WTC11 (cell line): ENCODE measurements at regions not wholly inside any gene's neighbourhood (a gene's known extent, or its start where the extent isn't known, plus 50 kb on each side); places are given as distances from the start of the nearest gene placed in this dataset.

Source experiments
- ATAC-seq: fragments of 200-7000 bp; cut with Tn5 transposase; 2 replicates; pipeline ENCODE4 v1.10.0; 2021; ENCODE audit warnings: mild to moderate bottlenecking, moderate library complexity
- CTCF ChIA-PET: fragments of 300-600 bp; sonication (Branson Sonifier 250); formaldehyde crosslinking; loops from one replicate; lab custom pipeline; 2021; ENCODE audit warnings: antibody characterized with exemption; lab: Charles Lee
- POLR2A ChIA-PET: fragments of 350-600 bp; sonication (Branson Sonifier 250); formaldehyde crosslinking; loops from one replicate; lab custom pipeline; 2021; ENCODE audit warnings: antibody characterized with exemption; lab: Charles Lee
- DNase-seq: peaks from one replicate; pipeline ENCODE4 v3.0.0; 2021; ENCODE audit warnings: low spot score
- H3K27ac Mint-ChIP-seq: 2 replicates; pipeline ENCODE4 v1.8.0; 2021; ENCODE audit warnings: mixed read lengths
- H3K27me3 Mint-ChIP-seq: 2 replicates; pipeline ENCODE4 v1.8.0; 2021; ENCODE audit warnings: low read depth, mild to moderate bottlenecking, moderate library complexity, mixed read lengths
- H3K36me3 Mint-ChIP-seq: 2 replicates; pipeline ENCODE4 v1.8.0; 2021; ENCODE audit warnings: mixed read lengths
- H3K4me1 Mint-ChIP-seq: 2 replicates; pipeline ENCODE4 v1.8.0; 2022; ENCODE audit warnings: mixed read lengths
- H3K4me3 Mint-ChIP-seq: 2 replicates; pipeline ENCODE4 v1.8.0; 2021; ENCODE audit warnings: mild to moderate bottlenecking, moderate library complexity, mixed read lengths
- H3K9me3 Mint-ChIP-seq: 2 replicates; pipeline ENCODE4 v1.8.0; 2021; ENCODE audit warnings: mixed read lengths
- EMX1 ChIP-seq: fragments of 250-450 bp; sonication (Bioruptor Pico); IDR thresholded peaks from 2 replicates; pipeline ENCODE4 v1.8.0; 2021; ENCODE audit warnings: mild to moderate bottlenecking
- GRHL2 ChIP-seq: fragments of 250-450 bp; sonication (Bioruptor Pico); IDR thresholded peaks from 2 replicates; pipeline ENCODE4 v1.8.0; 2022; ENCODE audit warnings: mild to moderate bottlenecking, moderate library complexity; ENCODE audit not compliant: insufficient replicate concordance, severe bottlenecking
- MXD4 ChIP-seq: fragments of 250-450 bp; sonication (Bioruptor Pico); IDR thresholded peaks from 2 replicates; pipeline ENCODE4 v1.8.0; 2021; ENCODE audit warnings: mild to moderate bottlenecking, moderate library complexity, borderline replicate concordance
- NFE2L1 ChIP-seq: sonication (generic); formaldehyde crosslinking; IDR thresholded peaks from 2 replicates; pipeline ENCODE4 v1.8.1; 2023; ENCODE audit warnings: missing genetic modification reagents
- NR3C1 ChIP-seq: sonication (generic); formaldehyde crosslinking; conservative IDR thresholded peaks from 2 replicates; pipeline ENCODE4 v1.8.1; 2023; ENCODE audit warnings: low read depth, mild to moderate bottlenecking, missing genetic modification reagents
- OVOL2 ChIP-seq: fragments of 250-450 bp; sonication (Bioruptor Pico); IDR thresholded peaks from 2 replicates; pipeline ENCODE4 v1.9.0; 2021; ENCODE audit warnings: mild to moderate bottlenecking, borderline replicate concordance
- RORB ChIP-seq: fragments of 250-450 bp; sonication (Bioruptor Pico); IDR thresholded peaks from 2 replicates; pipeline ENCODE4 v1.9.0; 2021; ENCODE audit warnings: mild to moderate bottlenecking
- SMAD4 ChIP-seq: sonication (generic); formaldehyde crosslinking; IDR thresholded peaks from 2 replicates; pipeline ENCODE4 v1.8.0; 2022; ENCODE audit warnings: mild to moderate bottlenecking, missing genetic modification reagents
- TP53 ChIP-seq: sonication (generic); formaldehyde crosslinking; IDR thresholded peaks from 2 replicates; pipeline ENCODE4 v1.8.1; 2023; ENCODE audit warnings: mild to moderate bottlenecking, missing genetic modification reagents
- USF1 ChIP-seq: sonication (generic); formaldehyde crosslinking; IDR thresholded peaks from 2 replicates; pipeline ENCODE4 v1.8.0; 2022; ENCODE audit warnings: mild to moderate bottlenecking, missing genetic modification reagents
- ZBTB21 ChIP-seq: sonication (generic); formaldehyde crosslinking; IDR thresholded peaks from 2 replicates; pipeline ENCODE4 v1.8.1; 2023; ENCODE audit warnings: mild to moderate bottlenecking, missing genetic modification reagents, borderline replicate concordance
- ZBTB43 ChIP-seq: sonication (generic); formaldehyde crosslinking; IDR thresholded peaks from 2 replicates; pipeline ENCODE4 v1.8.1; 2023; ENCODE audit warnings: mild to moderate bottlenecking, missing genetic modification reagents
- ZNF263 ChIP-seq: sonication (generic); formaldehyde crosslinking; IDR thresholded peaks from 2 replicates; pipeline ENCODE4 v1.8.1; 2022; ENCODE audit warnings: low read depth, mild to moderate bottlenecking, moderate library complexity, missing genetic modification reagents
- ZNF281 ChIP-seq: sonication (generic); formaldehyde crosslinking; IDR thresholded peaks from 2 replicates; pipeline ENCODE4 v1.8.0; 2023; ENCODE audit warnings: mild to moderate bottlenecking, missing genetic modification reagents
- TF ChIP-seq, protein P1 (sequence below): sonication (generic); formaldehyde crosslinking; IDR thresholded peaks from 2 replicates; pipeline ENCODE4 v1.8.1; 2022; ENCODE audit warnings: mild to moderate bottlenecking, moderate library complexity, missing genetic modification reagents
- TF ChIP-seq, protein P2 (sequence below): fragments of 250-450 bp; sonication (Bioruptor Pico); IDR thresholded peaks from 2 replicates; pipeline ENCODE4 v1.9.0; 2021; ENCODE audit warnings: mild to moderate bottlenecking
- TF ChIP-seq, protein P3 (sequence below): fragments of 250-450 bp; sonication (Bioruptor Pico); IDR thresholded peaks from 2 replicates; pipeline ENCODE4 v1.9.0; 2021; ENCODE audit warnings: moderate library complexity, mild to moderate bottlenecking, inconsistent platforms, borderline replicate concordance
- TF ChIP-seq, protein P4 (sequence below): sonication (generic); formaldehyde crosslinking; conservative IDR thresholded peaks from 2 replicates; pipeline ENCODE4 v1.8.1; 2022; ENCODE audit warnings: mild to moderate bottlenecking, missing genetic modification reagents
- TF ChIP-seq, protein P5 (sequence below): sonication (generic); formaldehyde crosslinking; conservative IDR thresholded peaks from 2 replicates; pipeline ENCODE4 v1.8.1; 2023; ENCODE audit warnings: mild to moderate bottlenecking, low read depth, missing genetic modification reagents, moderate library complexity

DNA sequence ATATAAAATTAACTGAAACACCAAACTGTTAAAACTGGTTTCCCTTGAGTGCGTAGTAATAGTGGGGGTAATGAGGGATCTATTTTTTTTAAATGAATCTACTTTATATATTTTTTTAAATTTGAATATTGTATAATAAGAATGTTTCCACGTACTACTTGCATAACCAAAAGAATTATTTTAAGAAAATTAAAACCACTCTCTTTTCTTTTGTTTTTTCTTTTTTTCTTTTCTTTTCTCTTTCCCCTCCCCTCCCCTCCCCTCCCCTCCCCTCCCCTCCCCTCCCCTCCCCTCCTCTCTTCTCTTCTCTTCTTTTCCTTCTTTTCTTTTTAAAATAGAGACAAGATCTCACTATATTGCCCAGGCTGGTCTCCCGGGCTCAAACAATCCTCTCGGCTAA, 166.9 kb upstream of the MID1 start (continued):
- TF ChIP-seq, protein P1, sequence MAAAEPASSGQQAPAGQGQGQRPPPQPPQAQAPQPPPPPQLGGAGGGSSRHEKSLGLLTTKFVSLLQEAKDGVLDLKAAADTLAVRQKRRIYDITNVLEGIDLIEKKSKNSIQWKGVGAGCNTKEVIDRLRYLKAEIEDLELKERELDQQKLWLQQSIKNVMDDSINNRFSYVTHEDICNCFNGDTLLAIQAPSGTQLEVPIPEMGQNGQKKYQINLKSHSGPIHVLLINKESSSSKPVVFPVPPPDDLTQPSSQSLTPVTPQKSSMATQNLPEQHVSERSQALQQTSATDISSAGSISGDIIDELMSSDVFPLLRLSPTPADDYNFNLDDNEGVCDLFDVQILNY (CRISPR knock-in tag), result no peak
- TF ChIP-seq, protein P2, sequence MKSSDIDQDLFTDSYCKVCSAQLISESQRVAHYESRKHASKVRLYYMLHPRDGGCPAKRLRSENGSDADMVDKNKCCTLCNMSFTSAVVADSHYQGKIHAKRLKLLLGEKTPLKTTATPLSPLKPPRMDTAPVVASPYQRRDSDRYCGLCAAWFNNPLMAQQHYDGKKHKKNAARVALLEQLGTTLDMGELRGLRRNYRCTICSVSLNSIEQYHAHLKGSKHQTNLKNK (CRISPR knock-in tag), result no peak
- TF ChIP-seq, protein P3, sequence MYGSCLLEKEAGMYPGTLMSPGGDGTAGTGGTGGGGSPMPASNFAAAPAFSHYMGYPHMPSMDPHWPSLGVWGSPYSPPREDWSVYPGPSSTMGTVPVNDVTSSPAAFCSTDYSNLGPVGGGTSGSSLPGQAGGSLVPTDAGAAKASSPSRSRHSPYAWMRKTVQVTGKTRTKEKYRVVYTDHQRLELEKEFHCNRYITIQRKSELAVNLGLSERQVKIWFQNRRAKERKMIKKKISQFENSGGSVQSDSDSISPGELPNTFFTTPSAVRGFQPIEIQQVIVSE (CRISPR knock-in tag), result no peak
- no peak for TF ChIP-seq EMX1 (CRISPR knock-in tag)
- TF ChIP-seq TP53 (CRISPR knock-in tag), result no peak
- no peak for TF ChIP-seq ZBTB21 (CRISPR knock-in tag)
- TF ChIP-seq GRHL2, result no peak
- no peak for TF ChIP-seq ZBTB43 (CRISPR knock-in tag)
- TF ChIP-seq OVOL2 (CRISPR knock-in tag), result no peak
- TF ChIP-seq SMAD4 (CRISPR knock-in tag), result no peak
- TF ChIP-seq, all 79 proteins: peak for 0

- H3K9me3 Mint-ChIP-seq, result no peaks in the 10 kb centered on the region
These were observed 173.8 kb upstream of the MID1 start for GRCh38 chrX:10794203-10794630.

GRCh38 chrX:10795721-10796120, 175.3 kb upstream of the MID1 start:
- Mint-ChIP-seq H3K27ac (no peak overlapping the region), H3K27me3 (no peaks in the 10 kb centered on the region; the same call in 1 of the 2 replicates), H3K36me3 (no peaks in the 10 kb centered on the region), H3K4me1 (0 out of 2 replicates have a peak, but pooled peaks cover 2% of the 10 kb centered on the region), H3K4me3 (no peak overlapping the region), H3K9me3 (no peaks in the 10 kb centered on the region)
- CTCF ChIA-PET, result no interaction called here
- ATAC-seq (no peak), DNase-seq (no peak)
- POLR2A ChIA-PET, result no interaction called here
- no peak for TF ChIP-seq RORB (CRISPR knock-in tag)

More at GRCh38 chrX:10794203-10794630, 173.8 kb upstream of the MID1 start:
- CTCF ChIA-PET, result no interaction called here
- ATAC-seq, result no peak
- Mint-ChIP-seq H3K4me1 (0 out of 2 replicates have a peak, but pooled peaks cover 2% of the 10 kb centered on the region), H3K4me3 (no peak overlapping the region), H3K27ac (no peak overlapping the region), H3K27me3 (no peaks in the 10 kb centered on the region; the same call in 1 of the 2 replicates), H3K36me3 (no peaks in the 10 kb centered on the region)
- POLR2A ChIA-PET, result no interaction called here
- TF ChIP-seq, protein P4, sequence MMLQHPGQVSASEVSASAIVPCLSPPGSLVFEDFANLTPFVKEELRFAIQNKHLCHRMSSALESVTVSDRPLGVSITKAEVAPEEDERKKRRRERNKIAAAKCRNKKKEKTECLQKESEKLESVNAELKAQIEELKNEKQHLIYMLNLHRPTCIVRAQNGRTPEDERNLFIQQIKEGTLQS (CRISPR knock-in tag), result no peak
- no peak for TF ChIP-seq NFE2L1 (CRISPR knock-in tag)
- no peak for TF ChIP-seq ZNF263 (CRISPR knock-in tag)
- no peak for TF ChIP-seq USF1 (CRISPR knock-in tag)
- no peak for TF ChIP-seq ZBTB43 (CRISPR knock-in tag)
- no peak for DNase-seq

DNA sequence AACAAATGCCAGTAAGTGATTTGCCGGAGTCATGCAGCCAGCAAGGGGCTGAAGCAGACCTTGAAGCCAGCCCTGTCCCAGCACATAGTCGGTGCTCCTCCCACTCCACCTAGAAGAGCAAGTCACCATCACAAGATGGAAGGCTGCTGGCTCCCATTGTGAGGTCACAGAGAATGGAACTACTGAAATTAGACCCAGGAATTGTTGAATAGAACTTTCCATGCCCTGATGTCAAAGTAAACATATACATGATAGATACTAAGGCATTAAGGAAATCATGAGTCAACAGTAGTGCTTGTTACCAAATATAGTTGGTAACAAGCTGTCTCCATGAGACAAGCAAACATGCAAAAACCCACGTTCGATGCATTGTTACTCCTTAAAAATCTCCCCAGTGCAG, 177.1 kb upstream of the MID1 start:
- Mint-ChIP-seq H3K36me3 (no peaks in the 10 kb centered on the region), H3K9me3 (no peaks in the 10 kb centered on the region), H3K4me1 (0 out of 2 replicates have a peak, but pooled peaks cover 2% of the 10 kb centered on the region), H3K27me3 (no peaks in the 10 kb centered on the region; the same call in 1 of the 2 replicates), H3K4me3 (no peak overlapping the region), H3K27ac (no peak overlapping the region)
- ChIA-PET CTCF (no interaction called here), POLR2A (no interaction called here)
- peak; percentile 38; the same call in 1 of the 2 replicates for ATAC-seq
- DNase-seq, result no peak
- TF ChIP-seq, protein P5, sequence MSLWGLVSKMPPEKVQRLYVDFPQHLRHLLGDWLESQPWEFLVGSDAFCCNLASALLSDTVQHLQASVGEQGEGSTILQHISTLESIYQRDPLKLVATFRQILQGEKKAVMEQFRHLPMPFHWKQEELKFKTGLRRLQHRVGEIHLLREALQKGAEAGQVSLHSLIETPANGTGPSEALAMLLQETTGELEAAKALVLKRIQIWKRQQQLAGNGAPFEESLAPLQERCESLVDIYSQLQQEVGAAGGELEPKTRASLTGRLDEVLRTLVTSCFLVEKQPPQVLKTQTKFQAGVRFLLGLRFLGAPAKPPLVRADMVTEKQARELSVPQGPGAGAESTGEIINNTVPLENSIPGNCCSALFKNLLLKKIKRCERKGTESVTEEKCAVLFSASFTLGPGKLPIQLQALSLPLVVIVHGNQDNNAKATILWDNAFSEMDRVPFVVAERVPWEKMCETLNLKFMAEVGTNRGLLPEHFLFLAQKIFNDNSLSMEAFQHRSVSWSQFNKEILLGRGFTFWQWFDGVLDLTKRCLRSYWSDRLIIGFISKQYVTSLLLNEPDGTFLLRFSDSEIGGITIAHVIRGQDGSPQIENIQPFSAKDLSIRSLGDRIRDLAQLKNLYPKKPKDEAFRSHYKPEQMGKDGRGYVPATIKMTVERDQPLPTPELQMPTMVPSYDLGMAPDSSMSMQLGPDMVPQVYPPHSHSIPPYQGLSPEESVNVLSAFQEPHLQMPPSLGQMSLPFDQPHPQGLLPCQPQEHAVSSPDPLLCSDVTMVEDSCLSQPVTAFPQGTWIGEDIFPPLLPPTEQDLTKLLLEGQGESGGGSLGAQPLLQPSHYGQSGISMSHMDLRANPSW (CRISPR knock-in tag), result no peak
- TF ChIP-seq NR3C1 (CRISPR knock-in tag) (no peak), ZNF281 (CRISPR knock-in tag) (no peak), MXD4 (CRISPR knock-in tag) (no peak)
